DOHH2 (cell line): ENCODE measurements at regions not wholly inside any gene's neighbourhood (a gene's known extent, or its start where the extent isn't known, plus 50 kb on each side); places are given as distances from the start of the nearest gene placed in this dataset.
A peak's percentile ranks its signal among the peaks of the same experiment; 100 is the strongest.

ENCODE experiments used
- H3F3A ChIP-seq: fragments of 200-600 bp; sonication (generic), shearing (Covaris generic); 2 replicates; pipeline ENCODE4 v1.6.0; 2016; ENCODE audit warnings: antibody characterized with exemption, mild to moderate bottlenecking; ENCODE audit not compliant: control insufficient read depth, insufficient read depth
- H3K27ac ChIP-seq: fragments of 200-600 bp; sonication (generic); 2 replicates; pipeline ENCODE4 v1.5.1; 2014; ENCODE audit warnings: low read depth, mild to moderate bottlenecking, low read length, moderate library complexity
- H3K27me3 ChIP-seq: fragments of 200-600 bp; sonication (generic); 2 replicates; pipeline ENCODE4 v1.6.1; 2014; ENCODE audit warnings: mild to moderate bottlenecking, low read length, mixed read lengths; ENCODE audit not compliant: control insufficient read depth
- H3K36me3 ChIP-seq: fragments of 200-600 bp; sonication (generic); 2 replicates; pipeline ENCODE4 v1.6.1; 2014; ENCODE audit warnings: mild to moderate bottlenecking, low read length, moderate library complexity, mixed read lengths; ENCODE audit not compliant: control insufficient read depth
- H3K4me1 ChIP-seq: fragments of 200-600 bp; sonication (generic); 2 replicates; pipeline ENCODE4 v1.6.1; 2014; ENCODE audit warnings: mild to moderate bottlenecking, low read length, mixed read lengths; ENCODE audit not compliant: control insufficient read depth
- H3K4me2 ChIP-seq: fragments of 200-600 bp; sonication (generic); 2 replicates; pipeline ENCODE4 v1.6.0; 2014; ENCODE audit warnings: mild to moderate bottlenecking, low read length, moderate library complexity
- H3K4me3 ChIP-seq: fragments of 200-600 bp; sonication (generic); 2 replicates; pipeline ENCODE4 v1.5.1; 2014; ENCODE audit warnings: mild to moderate bottlenecking, low read length, mixed read lengths
- H3K79me2 ChIP-seq: fragments of 200-600 bp; sonication (generic); 2 replicates; pipeline ENCODE4 v1.6.1; 2014; ENCODE audit warnings: mild to moderate bottlenecking, low read length, mixed read lengths; ENCODE audit not compliant: control insufficient read depth
- H3K9me2 ChIP-seq: fragments of 200-600 bp; sonication (generic); replicated peaks from 2 replicates; pipeline ENCODE4 v1.6.1; 2014; ENCODE audit warnings: mild to moderate bottlenecking, low read length, mixed read lengths; ENCODE audit not compliant: control insufficient read depth
- H3K9me3 ChIP-seq: fragments of 200-600 bp; sonication (generic); 2 replicates; pipeline ENCODE4 v1.6.1; 2014; ENCODE audit warnings: antibody characterized with exemption, low read length, mixed read lengths; ENCODE audit not compliant: control insufficient read depth, insufficient read depth
- H4K20me1 ChIP-seq: fragments of 200-600 bp; sonication (generic); 2 replicates; pipeline ENCODE4 v1.6.0; 2014; ENCODE audit warnings: low read depth, mild to moderate bottlenecking, antibody characterized with exemption, low read length, moderate library complexity; ENCODE audit not compliant: control insufficient read depth, insufficient read depth
- CTCF ChIP-seq: fragments of 200-600 bp; sonication (generic); IDR thresholded peaks from one replicate; pipeline ENCODE4 v1.5.1; 2014; ENCODE audit warnings: antibody characterized with exemption, mild to moderate bottlenecking, low read depth, low read length; ENCODE audit not compliant: poor library complexity, severe bottlenecking
- EZH2phosphoT487 ChIP-seq: fragments of 200-600 bp; sonication (generic); IDR thresholded peaks from 2 replicates; pipeline ENCODE4 v1.6.1; 2017; ENCODE audit warnings: borderline replicate concordance, mild to moderate bottlenecking, antibody characterized with exemption, low read length, moderate library complexity, mixed read lengths

- Histone ChIP-seq H3K4me3 (no peak overlapping the region), H3K27me3 (no peaks in the 10 kb centered on the region), H3F3A (no peaks in the 10 kb centered on the region), H3K9me3 (no peaks in the 10 kb centered on the region), H4K20me1 (no peaks in the 10 kb centered on the region), H3K27ac (no peak overlapping the region), H3K36me3 (no peaks in the 10 kb centered on the region), H3K79me2 (no peaks in the 10 kb centered on the region), H3K4me1 (peaks cover 28% of the 10 kb centered on the region), H3K4me2 (no peak overlapping the region), H3K9me2 (no peaks in the 10 kb centered on the region)
- no peak for TF ChIP-seq CTCF
- TF ChIP-seq EZH2phosphoT487 = no peak
Observed at GRCh38 chr5:89280103-89281037, 397.4 kb upstream of the MEF2C start.

GRCh38 chr5:89279391-89280036 is 396.5 kb upstream of the MEF2C start:
- Histone ChIP-seq H3K79me2 (no peaks in the 10 kb centered on the region), H4K20me1 (no peaks in the 10 kb centered on the region), H3K9me2 (no peaks in the 10 kb centered on the region), H3K4me3 (peak overlapping the region; percentile 25; the same call in 1 of the 2 replicates), H3K36me3 (no peaks in the 10 kb centered on the region), H3F3A (no peaks in the 10 kb centered on the region), H3K9me3 (no peaks in the 10 kb centered on the region), H3K4me2 (peak overlapping the region; percentile 41), H3K27me3 (no peaks in the 10 kb centered on the region), H3K4me1 (peaks cover 37% of the 10 kb centered on the region), H3K27ac (no peak overlapping the region)
- TF ChIP-seq EZH2phosphoT487 = no peak
- TF ChIP-seq CTCF = no peak

- TF ChIP-seq CTCF = no peak
- no peak for TF ChIP-seq EZH2phosphoT487
Observed at GRCh38 chr5:89277816-89278215, 394.8 kb upstream of the MEF2C start.

More at GRCh38 chr5:89277816-89278215, 394.8 kb upstream of the MEF2C start:
- Histone ChIP-seq H3K9me2 (no peaks in the 10 kb centered on the region), H3K27me3 (no peaks in the 10 kb centered on the region), H3K27ac (no peak overlapping the region), H3K4me1 (peaks cover 42% of the 10 kb centered on the region), H3K9me3 (no peaks in the 10 kb centered on the region), H3K4me3 (no peak overlapping the region), H4K20me1 (no peaks in the 10 kb centered on the region), H3K36me3 (no peaks in the 10 kb centered on the region), H3F3A (no peaks in the 10 kb centered on the region), H3K4me2 (no peak overlapping the region), H3K79me2 (no peaks in the 10 kb centered on the region)
